HCT116 (cell line): ENCODE measurements at regions not wholly inside any gene's neighbourhood (a gene's known extent, or its start where the extent isn't known, plus 50 kb on each side); places are given as distances from the start of the nearest gene placed in this dataset.

Source experiments
- ATAC-seq: fragments of 200-7000 bp; cut with Tn5 transposase; 2 replicates; pipeline ENCODE4 v1.9.1; 2020; ENCODE audit warnings: mild to moderate bottlenecking, moderate library complexity
- BruUV-seq: library from RNA; stranded (reverse); fragments of 400-500 nt; replicated peaks from 2 replicates; lab custom pipeline; 2021; lab: Mats Ljungman, UMichigan
- CTCF ChIA-PET: fragments of 300-600 bp; sonication (Branson Sonifier 250); formaldehyde crosslinking; loops from one replicate; lab custom pipeline; 2021; ENCODE audit warnings: antibody characterized with exemption; lab: Charles Lee
- POLR2A ChIA-PET: fragments of 300-600, 350-600 bp; sonication (Branson Sonifier 250); formaldehyde crosslinking; loops from one replicate; lab custom pipeline; 2021; ENCODE audit warnings: antibody characterized with exemption; lab: Charles Lee
- RAD21 ChIA-PET, 2 experiments: fragments of 300-600 bp; sonication (Branson Sonifier 250); formaldehyde crosslinking; loops; one replicate each; lab custom pipeline; 2023; ENCODE audit warnings: low total read pairs in 2 of 2; ENCODE audit not compliant: uncharacterized antibody in 2 of 2, unreplicated experiment in 2 of 2, low non-redundant PET in 1 of 2; lab: Charles Lee
- DNase-seq: peaks from one replicate; pipeline ENCODE4 v3.0.0-alpha.2; 2010; ENCODE audit warnings: low read depth, low spot score
- H2AFZ ChIP-seq: fragments of 200-600 bp; shearing (Covaris generic), sonication (generic); 2 replicates; pipeline ENCODE4 v1.6.1; 2017; ENCODE audit warnings: low read depth, mixed run types, mixed read lengths, antibody characterized with exemption, low read length; ENCODE audit not compliant: poor library complexity, severe bottlenecking
- H3K27ac ChIP-seq: 2 replicates; pipeline ENCODE4 v1.5.1; 2012; ENCODE audit warnings: low read depth, low read length
- H3K27me3 ChIP-seq: fragments of 200-600 bp; sonication (generic); 2 replicates; pipeline ENCODE4 v1.6.1; 2016; ENCODE audit warnings: mixed run types, low read length, mixed read lengths; ENCODE audit not compliant: insufficient read depth
- H3K36me3 ChIP-seq, 2 experiments: fragments of 200-500 bp in 1 of 2; fragments of 200-600 bp in 1 of 2; sonication (Bioruptor generic) in 1 of 2; sonication (generic) in 1 of 2; 2 replicates each; pipeline versions ENCODE4 v1.5.1 to v1.6.1; 2014 to 2016; ENCODE audit warnings: low read length in 2 of 2, inconsistent platforms in 1 of 2, mixed read lengths in 1 of 2, mixed run types in 1 of 2; ENCODE audit not compliant: insufficient read depth in 2 of 2, control insufficient read depth in 1 of 2
- H3K4me1 ChIP-seq, 2 experiments: fragments of 200-600 bp in 1 of 2; sonication (generic) in 1 of 2; 2 replicates each; pipeline versions ENCODE4 v1.5.1 to v1.6.1; 2012 to 2017; ENCODE audit warnings: low read length in 2 of 2, inconsistent platforms in 1 of 2, mild to moderate bottlenecking in 1 of 2, mixed read lengths in 1 of 2, mixed run types in 1 of 2, moderate library complexity in 1 of 2; ENCODE audit not compliant: insufficient read depth in 2 of 2, control insufficient read depth in 1 of 2
- H3K4me2 ChIP-seq: fragments of 200-600 bp; sonication (generic); 2 replicates; pipeline ENCODE4 v1.6.1; 2017; ENCODE audit warnings: mixed run types, low read length, mixed read lengths
- H3K4me3 ChIP-seq, 2 experiments: fragments of 200-600 bp in 1 of 2; sonication (generic) in 1 of 2; replicated peaks in 1 of 2; 2 replicates each; pipeline ENCODE4 v1.5.1; 2011 to 2016; ENCODE audit warnings: low read length in 2 of 2, control low read depth in 1 of 2, low read depth in 1 of 2, mild to moderate bottlenecking in 1 of 2, mixed read lengths in 1 of 2, mixed run types in 1 of 2
- H3K79me2 ChIP-seq: fragments of 200-600 bp; sonication (generic); 2 replicates; pipeline ENCODE4 v1.6.1; 2017; ENCODE audit warnings: mild to moderate bottlenecking, mixed run types, low read length, moderate library complexity, mixed read lengths; ENCODE audit not compliant: insufficient read depth
- H3K9ac ChIP-seq: fragments of 200-600 bp; sonication (generic); 2 replicates; pipeline ENCODE4 v1.6.1; 2016; ENCODE audit warnings: low read length, mixed read lengths
- H3K9me2 ChIP-seq: fragments of 200-600 bp; sonication (generic), shearing (Covaris generic); 2 replicates; pipeline ENCODE4 v1.6.1; 2017; ENCODE audit warnings: mixed run types, mild to moderate bottlenecking, moderate library complexity; ENCODE audit not compliant: insufficient read depth
- H3K9me3 ChIP-seq, 2 experiments: fragments of 200-500 bp in 1 of 2; fragments of 200-600 bp in 1 of 2; sonication (Bioruptor generic) in 1 of 2; sonication (generic) in 1 of 2; 2 replicates each; pipeline ENCODE4 v1.6.1; 2014 to 2017; ENCODE audit warnings: low read length in 2 of 2, mixed read lengths in 2 of 2, inconsistent platforms in 1 of 2, low read depth in 1 of 2, mild to moderate bottlenecking in 1 of 2, mixed run types in 1 of 2, moderate library complexity in 1 of 2; ENCODE audit not compliant: control insufficient read depth in 1 of 2, insufficient read depth in 1 of 2
- H4K20me1 ChIP-seq: fragments of 200-600 bp; sonication (generic), shearing (Covaris generic); 2 replicates; pipeline ENCODE4 v1.6.1; 2017; ENCODE audit warnings: mixed run types, mild to moderate bottlenecking, moderate library complexity; ENCODE audit not compliant: insufficient read depth
- EGR1 ChIP-seq: IDR thresholded peaks from 2 replicates; pipeline ENCODE4 v1.6.1; 2012; ENCODE audit warnings: low read depth
- ELF1 ChIP-seq: IDR thresholded peaks from 2 replicates; pipeline ENCODE4 v1.6.1; 2012; ENCODE audit warnings: low read depth, borderline replicate concordance
- EZH2phosphoT487 ChIP-seq: fragments of 200-600 bp; IDR thresholded peaks from 2 replicates; pipeline ENCODE4 v1.6.1; 2018; ENCODE audit warnings: antibody characterized with exemption, borderline replicate concordance
- FOSL1 ChIP-seq: IDR thresholded peaks from 2 replicates; pipeline ENCODE4 v1.6.1; 2012; ENCODE audit warnings: low read depth
- POLR2A ChIP-seq: IDR thresholded peaks from 2 replicates; pipeline ENCODE4 v1.7.0; 2011; ENCODE audit warnings: borderline replicate concordance; ENCODE audit not compliant: insufficient read depth, insufficient read length; ENCODE audit errors: extremely low read depth
- POLR2AphosphoS5 ChIP-seq: IDR thresholded peaks from 2 replicates; pipeline ENCODE4 v1.6.1; 2011; ENCODE audit warnings: mild to moderate bottlenecking, low read depth, low read length, moderate library complexity
- RAD21 ChIP-seq: IDR thresholded peaks from 2 replicates; pipeline ENCODE4 v1.6.1; 2012; ENCODE audit warnings: low read depth, mild to moderate bottlenecking
- SRF ChIP-seq: IDR thresholded peaks from 2 replicates; pipeline ENCODE4 v1.6.1; 2012; ENCODE audit warnings: low read depth
- ZBTB33 ChIP-seq: IDR thresholded peaks from 2 replicates; pipeline ENCODE4 v1.6.1; 2011; ENCODE audit warnings: mild to moderate bottlenecking, low read length, moderate library complexity; ENCODE audit not compliant: insufficient replicate concordance; ENCODE audit errors: extremely low read depth
- ZFX ChIP-seq: fragments of 450-650 bp; IDR thresholded peaks from 2 replicates; pipeline ENCODE4 v1.6.1; 2017
- intact Hi-C: fragments of 100-400 bp; cut with micrococcal nuclease; formaldehyde crosslinking; loops from 2 replicates; pipeline ENCODE4 v1.10.0; 2022

GRCh38 chr4:129394635-129395034 is 298.7 kb downstream of the C4orf33 start:
- TF ChIP-seq ZFX (no peak), SRF (no peak), ZBTB33 (no peak), EGR1 (no peak), EZH2phosphoT487 (no peak), POLR2AphosphoS5 (no peak)
- ChIA-PET POLR2A (no interaction called here), CTCF (no interaction called here), RAD21 (no interaction called here)
- no peak for DNase-seq
- Histone ChIP-seq H3K27me3 (no peaks in the 10 kb centered on the region), H3K9me3 (no peaks in the 10 kb centered on the region), H3K4me1 (no peaks in the 10 kb centered on the region), H3K4me3 (no peak overlapping the region), H3K79me2 (no peaks in the 10 kb centered on the region), H3K27ac (no peak overlapping the region), H3K36me3 (no peaks in the 10 kb centered on the region), H3K9ac (no peak overlapping the region), H4K20me1 (no peaks in the 10 kb centered on the region), H3K4me2 (no peak overlapping the region), H3K9me2 (no peaks in the 10 kb centered on the region), H2AFZ (no peak overlapping the region)
- intact Hi-C loops = no loop called here
- BruUV-seq = no TSS peak
- no peak for ATAC-seq

DNA sequence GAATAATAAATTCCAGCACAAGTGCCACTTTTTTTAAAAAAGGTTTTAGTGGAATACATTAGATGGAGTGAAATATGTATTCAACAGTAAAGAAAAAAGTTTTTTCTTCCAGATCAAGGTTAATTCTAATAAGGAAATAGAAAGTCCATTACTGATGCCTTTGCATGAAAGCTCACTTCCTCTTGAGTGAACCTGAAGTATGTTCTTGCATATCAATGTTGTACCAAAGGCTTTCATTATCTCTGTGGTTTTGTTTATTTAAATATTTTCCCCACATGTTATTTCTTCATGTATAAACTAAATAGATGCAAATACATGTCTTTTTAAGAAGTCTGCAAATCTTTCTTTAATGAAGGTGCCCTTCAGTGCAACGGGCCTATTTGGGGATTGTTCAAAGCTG is 307.9 kb downstream of the C4orf33 start:
- RAD21 ChIA-PET = no interaction called here
- H4K20me1 ChIP-seq = no peaks in the 10 kb centered on the region

More for the DNA sequence above, 307.9 kb downstream of the C4orf33 start:
- DNase-seq (no peak), ATAC-seq (no peak)
- Histone ChIP-seq H3K9me2 (no peaks in the 10 kb centered on the region), H3K9me3 (no peaks in the 10 kb centered on the region), H3K36me3 (no peaks in the 10 kb centered on the region), H3K4me3 (no peak overlapping the region), H3K9ac (no peak overlapping the region), H3K4me2 (no peak overlapping the region), H3K27ac (no peak overlapping the region), H3K4me1 (no peaks in the 10 kb centered on the region), H2AFZ (no peak overlapping the region), H3K27me3 (no peaks in the 10 kb centered on the region), H3K79me2 (no peaks in the 10 kb centered on the region)
- no peak for TF ChIP-seq FOSL1
- no peak for TF ChIP-seq ELF1
- TF ChIP-seq POLR2A = no peak
- TF ChIP-seq RAD21 = no peak
- BruUV-seq = no TSS peak
- CTCF ChIA-PET = no interaction called here
- intact Hi-C loops = no loop called here
- POLR2A ChIA-PET = no interaction called here
